ENCODE measurements at regions not wholly inside any gene's neighbourhood (a gene's known extent, or its start where the extent isn't known, plus 50 kb on each side); places are given as distances from the start of the nearest gene placed in this dataset.

DNA sequence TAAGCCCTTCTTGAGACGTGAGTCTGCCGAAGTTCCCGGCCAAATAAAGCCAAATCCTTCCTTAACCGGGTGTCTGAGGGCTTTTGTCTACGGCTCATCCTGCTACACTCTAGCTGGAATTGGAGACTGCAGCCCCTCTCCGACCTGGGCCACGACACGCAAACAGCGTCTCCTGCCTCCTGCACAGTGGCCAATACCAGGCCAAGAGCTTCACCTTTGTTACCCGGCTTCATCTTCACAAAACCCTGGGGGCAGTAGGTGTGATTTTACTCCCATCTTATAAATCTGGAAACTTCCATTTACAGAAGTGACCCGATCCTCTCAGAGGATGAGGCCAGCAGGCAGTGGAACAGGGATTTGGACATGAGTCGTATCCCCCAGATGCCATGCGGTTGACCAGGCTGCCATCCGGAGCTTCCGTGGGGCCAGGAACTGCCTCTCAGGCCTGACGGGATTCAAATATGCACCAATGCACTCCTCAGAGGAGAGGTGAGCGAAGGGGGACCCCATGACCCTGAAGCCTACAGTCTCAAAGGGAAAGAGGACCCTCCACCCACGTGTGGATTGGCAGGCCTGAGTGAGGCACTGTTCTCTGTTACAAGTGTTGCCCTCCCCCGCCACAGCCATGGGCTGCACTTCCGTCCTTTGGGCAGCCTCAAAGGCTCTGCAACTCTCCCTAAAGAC is 53.2 kb upstream of the KLF13 start:
- Histone ChIP-seq H3K4me1 (peaks cover 12% of the 10 kb centered on the region), H3K36me3 (no peaks in the 10 kb centered on the region), H3K27ac (replicated peaks) (no peak overlapping the region), H3K27me3 (ENCODE audit: low read depth) (no peaks in the 10 kb centered on the region), H3K9me3 (replicated peaks) (no peaks in the 10 kb centered on the region), H3K4me3 (no peak overlapping the region)
- TF ChIP-seq, protein P1, sequence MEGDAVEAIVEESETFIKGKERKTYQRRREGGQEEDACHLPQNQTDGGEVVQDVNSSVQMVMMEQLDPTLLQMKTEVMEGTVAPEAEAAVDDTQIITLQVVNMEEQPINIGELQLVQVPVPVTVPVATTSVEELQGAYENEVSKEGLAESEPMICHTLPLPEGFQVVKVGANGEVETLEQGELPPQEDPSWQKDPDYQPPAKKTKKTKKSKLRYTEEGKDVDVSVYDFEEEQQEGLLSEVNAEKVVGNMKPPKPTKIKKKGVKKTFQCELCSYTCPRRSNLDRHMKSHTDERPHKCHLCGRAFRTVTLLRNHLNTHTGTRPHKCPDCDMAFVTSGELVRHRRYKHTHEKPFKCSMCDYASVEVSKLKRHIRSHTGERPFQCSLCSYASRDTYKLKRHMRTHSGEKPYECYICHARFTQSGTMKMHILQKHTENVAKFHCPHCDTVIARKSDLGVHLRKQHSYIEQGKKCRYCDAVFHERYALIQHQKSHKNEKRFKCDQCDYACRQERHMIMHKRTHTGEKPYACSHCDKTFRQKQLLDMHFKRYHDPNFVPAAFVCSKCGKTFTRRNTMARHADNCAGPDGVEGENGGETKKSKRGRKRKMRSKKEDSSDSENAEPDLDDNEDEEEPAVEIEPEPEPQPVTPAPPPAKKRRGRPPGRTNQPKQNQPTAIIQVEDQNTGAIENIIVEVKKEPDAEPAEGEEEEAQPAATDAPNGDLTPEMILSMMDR (IDR thresholded peaks at IDR 0.05; ENCODE audit: borderline replicate concordance), result no peak
- intact Hi-C loops (cut with micrococcal nuclease), result no loop called here
- no peak for DNase-seq

DNA sequence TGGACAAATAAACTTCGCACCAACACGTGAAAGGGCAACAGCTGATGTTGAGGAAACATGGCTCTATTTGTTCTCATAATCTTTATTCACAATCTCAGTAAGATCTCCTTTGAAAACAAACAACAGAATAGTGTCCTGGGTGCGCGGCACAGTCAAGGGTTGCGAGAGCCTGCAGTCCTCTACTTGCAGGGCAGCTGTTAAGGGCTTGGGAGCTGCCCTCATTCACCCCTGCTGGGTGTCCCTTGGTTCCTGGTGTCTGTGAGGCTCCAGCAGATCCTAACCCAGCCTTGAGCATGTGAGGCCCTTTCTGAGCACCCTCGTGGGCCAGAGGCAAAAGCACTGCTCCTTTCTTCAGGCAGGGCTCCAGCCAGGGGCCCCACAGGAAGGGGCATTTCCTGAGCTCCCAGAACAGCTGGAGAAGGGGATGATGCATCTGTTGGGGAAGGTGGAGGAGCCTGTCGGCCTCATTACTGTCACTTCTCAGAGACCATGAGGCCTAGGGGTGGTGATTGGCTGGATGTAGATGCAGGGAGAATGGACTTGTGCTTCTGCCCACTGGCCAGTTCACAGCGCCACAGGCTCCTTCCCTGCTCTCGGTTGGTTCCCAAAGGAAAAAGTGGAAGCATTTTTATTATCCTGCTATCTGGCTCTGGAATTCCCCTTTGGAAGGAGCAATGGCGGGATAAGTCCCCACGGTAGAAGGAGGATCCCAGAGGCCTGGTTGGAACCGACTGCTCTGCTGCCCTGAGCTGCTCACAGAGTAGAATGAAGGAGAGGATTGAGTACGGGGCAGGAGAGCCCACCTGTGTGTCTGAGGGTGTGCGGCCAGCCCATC is 51.9 kb upstream of the KLF13 start:
- Histone ChIP-seq H3K36me3 (no peaks in the 10 kb centered on the region), H3K27ac (replicated peaks) (no peak overlapping the region), H3K9me3 (replicated peaks) (no peaks in the 10 kb centered on the region), H3K27me3 (ENCODE audit: low read depth) (no peaks in the 10 kb centered on the region), H3K4me3 (no peak overlapping the region), H3K4me1 (peaks cover 17% of the 10 kb centered on the region)
- no peak for DNase-seq
- intact Hi-C loops (cut with micrococcal nuclease), result no loop called here
- TF ChIP-seq, protein P1 (IDR thresholded peaks at IDR 0.05; ENCODE audit: borderline replicate concordance), result no peak

DNA sequence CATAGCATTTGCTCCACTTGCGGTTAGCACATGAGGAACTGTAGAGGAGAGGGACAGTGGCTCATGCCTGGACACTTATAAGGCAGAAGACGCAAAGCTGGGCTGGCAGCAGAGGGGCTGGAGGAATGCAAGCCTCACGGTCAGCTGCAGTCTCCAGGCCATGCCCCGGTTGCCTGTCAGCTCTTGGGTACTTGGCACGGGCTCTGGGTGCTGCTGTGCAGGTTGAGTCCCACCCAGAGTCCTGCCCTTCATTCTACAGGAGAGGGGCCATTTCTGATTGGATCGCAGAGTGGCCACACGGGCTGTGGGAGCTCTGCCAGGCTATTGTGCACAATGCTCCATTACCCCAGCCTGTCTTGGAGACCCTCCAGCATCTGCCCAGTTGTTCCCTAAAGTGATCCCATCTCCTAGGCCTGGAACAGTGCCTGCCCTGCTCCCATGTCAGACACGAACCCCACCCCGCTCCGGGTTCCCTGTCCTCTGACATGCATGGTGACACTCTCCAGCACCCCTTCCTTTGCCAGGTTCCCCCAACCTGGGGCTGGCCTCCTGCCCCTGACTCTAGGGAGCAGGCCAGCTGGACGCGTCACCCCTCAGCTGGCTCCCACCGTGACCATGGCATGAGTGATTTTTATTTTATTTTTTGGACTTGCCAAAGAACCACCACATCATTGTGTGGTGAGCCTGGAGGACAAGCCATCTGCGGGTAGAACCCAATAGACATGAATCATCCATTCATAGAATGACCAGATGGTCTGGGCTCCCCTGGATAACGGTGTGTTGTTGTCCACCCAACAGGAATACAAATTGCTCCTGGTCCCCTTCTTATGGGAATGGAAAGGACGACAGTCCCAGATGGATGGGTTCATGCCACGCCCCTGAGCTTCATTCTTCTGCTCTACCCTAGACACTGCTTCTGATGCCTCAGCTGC is 51.0 kb upstream of the KLF13 start:
- DNase-seq, result no peak
- intact Hi-C loops (cut with micrococcal nuclease), result no loop called here

DNA sequence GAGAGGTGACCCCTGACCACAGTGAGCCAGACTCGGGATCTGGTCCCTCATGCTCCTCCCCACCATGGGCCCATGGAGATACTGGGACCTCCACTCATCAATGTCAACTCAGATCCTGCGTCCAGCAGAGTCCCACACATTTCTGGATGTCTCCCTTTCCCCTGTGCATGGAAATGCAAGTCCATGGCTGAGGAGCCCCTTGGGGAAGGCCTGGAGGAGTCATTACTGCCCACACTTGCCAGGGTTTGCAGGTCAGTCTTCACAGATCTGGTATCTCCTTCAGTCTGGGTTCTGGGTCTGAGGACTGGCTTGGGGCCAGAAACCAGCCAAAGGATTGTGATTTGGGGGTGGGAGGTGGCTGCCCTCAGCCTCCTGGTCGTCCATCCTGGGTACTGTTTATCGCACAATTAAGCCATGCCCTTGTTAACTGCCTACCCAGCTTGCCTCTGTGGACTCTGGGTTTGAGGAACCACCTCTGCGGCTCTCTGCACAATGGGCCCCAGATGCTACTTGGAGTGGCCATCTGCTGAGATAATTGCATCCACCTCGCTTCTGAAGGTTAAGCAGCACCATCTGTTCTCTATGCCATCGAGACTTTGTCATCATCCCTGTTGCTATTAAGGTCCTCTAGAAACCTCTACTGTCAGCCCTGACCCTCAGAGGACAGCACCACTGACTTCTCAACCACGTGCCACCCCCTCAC is 49.9 kb upstream of the KLF13 start:
- Histone ChIP-seq H3K27ac (replicated peaks) (no peak overlapping the region), H3K36me3 (no peaks in the 10 kb centered on the region), H3K4me3 (no peak overlapping the region), H3K9me3 (replicated peaks) (no peaks in the 10 kb centered on the region), H3K27me3 (ENCODE audit: low read depth) (no peaks in the 10 kb centered on the region), H3K4me1 (peaks cover 23% of the 10 kb centered on the region)
- intact Hi-C loops (cut with micrococcal nuclease), result no loop called here
- no peak for DNase-seq
- TF ChIP-seq, protein P1 (IDR thresholded peaks at IDR 0.05; ENCODE audit: borderline replicate concordance), result no peak

More for the DNA sequence above, 51.0 kb upstream of the KLF13 start:
- H3K27ac ChIP-seq (replicated peaks), result no peak overlapping the region
- no peaks in the 10 kb centered on the region for H3K36me3 ChIP-seq
- H3K4me1 ChIP-seq, result peaks cover 23% of the 10 kb centered on the region
- no peaks in the 10 kb centered on the region for H3K9me3 ChIP-seq (replicated peaks)
- H3K4me3 ChIP-seq, result no peak overlapping the region
- TF ChIP-seq, protein P1 (IDR thresholded peaks at IDR 0.05; ENCODE audit: borderline replicate concordance), result no peak
- no peaks in the 10 kb centered on the region for H3K27me3 ChIP-seq (ENCODE audit: low read depth)

All from left ventricle myocardium inferior (tissue), 1 donor.